Amniotic epithelial cell (primary cell): ENCODE measurements at regions not wholly inside any gene's neighbourhood (a gene's known extent, or its start where the extent isn't known, plus 50 kb on each side); places are given as distances from the start of the nearest gene placed in this dataset.

Experiments
- DNase-seq: peaks from one replicate; pipeline ENCODE4 v3.0.0-alpha.2; 2010; ENCODE audit warnings: low read depth

DNA sequence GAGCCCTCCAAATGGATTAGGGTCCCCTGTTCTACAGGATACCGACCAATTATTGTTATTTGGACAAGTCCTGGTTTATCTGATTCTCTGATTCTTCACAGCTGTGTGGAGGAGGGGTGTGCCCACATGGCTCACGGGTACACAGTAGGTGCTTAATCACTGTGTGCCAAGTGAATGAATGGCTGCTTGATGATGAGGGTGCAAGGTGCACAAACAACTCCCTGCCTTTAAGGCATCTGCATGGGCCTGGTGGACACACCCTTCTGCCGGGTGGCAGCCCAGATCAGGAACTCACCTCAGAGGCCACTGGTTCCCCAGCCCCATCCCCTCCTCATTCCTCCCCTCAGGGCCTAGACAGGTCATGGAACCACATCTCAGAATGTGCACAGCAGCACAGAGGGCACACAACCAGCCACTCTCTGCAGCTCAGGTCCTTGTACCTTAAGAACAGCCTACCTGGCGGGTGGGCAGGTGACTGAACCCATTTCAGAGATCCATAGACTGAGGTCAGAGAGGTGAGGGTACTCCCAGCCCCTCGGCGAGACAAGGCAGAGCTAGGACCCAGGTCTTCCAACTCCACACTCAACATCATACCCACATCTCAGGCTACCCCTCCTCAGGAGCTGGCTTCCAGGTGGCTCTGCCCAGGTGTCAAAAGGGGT lies 50.3 kb downstream of the SHANK2 start:
- no peak for DNase-seq

DNA sequence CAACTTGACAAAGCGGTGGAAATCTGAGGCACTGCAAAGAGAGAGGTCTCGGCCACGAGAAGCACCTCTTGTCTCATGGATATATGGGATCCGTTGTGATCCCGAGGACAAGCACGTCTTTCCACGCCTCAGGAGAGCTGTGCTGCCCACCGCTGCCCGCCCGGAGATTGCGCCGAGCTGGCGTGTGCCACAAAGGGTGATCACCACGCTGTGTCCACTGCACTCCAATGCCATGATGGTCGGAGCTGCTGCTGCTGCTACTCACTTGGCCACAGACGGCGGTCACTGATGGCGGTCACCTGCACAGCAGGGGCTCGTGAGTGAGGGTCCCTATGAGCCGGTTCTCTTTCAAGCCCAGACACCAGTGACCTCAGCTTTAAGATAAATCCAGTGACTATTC lies 51.1 kb downstream of the SHANK2 start:
- DNase-seq = no peak

DNA sequence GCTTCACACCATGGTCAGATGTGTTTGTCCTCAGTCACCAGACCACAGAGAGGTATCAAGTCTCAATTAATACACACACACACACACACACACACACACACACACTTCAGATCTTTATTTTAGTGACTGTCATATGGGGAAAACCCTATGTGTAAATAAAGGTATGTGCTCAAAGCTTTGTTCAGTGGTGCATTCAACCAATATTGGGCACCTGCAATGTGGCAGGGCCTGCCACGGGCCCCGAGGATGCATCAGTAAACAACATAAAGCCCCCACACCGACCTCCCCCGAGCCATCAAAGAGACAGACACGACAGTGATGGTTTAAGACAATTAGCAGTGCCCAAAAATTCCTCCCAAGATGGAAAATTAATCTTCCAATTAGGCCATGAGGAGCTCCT lies 51.6 kb downstream of the SHANK2 start:
- DNase-seq = no peak

DNA sequence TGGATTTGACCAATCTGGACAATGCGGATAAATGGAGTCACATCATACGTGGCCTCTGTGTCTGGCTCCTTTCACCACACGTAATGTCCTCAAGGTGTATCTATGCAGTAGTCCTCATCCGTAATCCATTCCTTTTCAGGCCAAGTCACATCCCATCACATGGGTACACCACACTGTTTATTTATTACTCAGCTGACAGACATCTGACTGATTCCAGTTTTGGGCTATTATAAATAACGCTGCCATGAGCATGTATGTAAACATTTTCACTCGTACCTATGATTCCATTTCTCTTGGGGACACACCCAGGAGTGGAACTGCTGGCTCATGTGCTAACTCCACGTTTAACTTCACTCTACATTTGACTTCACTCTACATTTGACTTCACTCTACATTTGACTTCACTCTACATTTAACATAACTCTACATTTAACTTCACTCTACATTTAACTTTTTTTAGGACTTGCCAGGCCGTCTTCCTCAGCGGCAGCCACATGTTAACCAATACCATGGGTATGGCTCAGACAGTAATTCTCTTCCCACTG lies 52.1 kb downstream of the SHANK2 start:
- no peak for DNase-seq

DNA sequence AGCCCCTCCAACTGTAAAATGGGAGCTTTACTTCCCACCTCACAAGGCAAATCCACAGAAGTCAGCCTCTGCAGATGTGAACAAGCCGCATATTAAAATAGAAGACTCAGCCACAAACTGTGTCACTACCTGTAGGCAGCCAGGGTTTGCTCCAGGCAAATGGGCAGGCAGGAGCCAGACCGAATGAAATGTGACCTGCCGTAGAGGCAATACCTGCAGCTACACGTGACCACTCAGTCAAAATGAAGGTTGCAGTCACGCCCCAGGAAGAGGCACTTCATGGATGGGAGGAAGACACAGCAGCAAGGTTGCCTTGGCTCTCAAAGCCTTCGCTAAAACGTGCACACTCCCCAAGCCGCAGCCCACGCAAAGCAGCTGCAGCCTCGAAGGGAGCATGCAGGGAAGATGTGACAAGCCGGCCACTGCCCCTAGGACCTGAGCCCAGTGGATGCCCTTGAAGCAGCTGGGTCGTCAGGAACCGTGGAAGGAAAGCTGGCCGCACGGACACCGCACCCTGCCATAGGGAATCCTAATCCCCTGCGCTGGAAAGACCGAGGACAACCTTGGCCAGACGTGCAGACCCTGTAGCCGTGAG lies 53.1 kb downstream of the SHANK2 start:
- no peak for DNase-seq

DNA sequence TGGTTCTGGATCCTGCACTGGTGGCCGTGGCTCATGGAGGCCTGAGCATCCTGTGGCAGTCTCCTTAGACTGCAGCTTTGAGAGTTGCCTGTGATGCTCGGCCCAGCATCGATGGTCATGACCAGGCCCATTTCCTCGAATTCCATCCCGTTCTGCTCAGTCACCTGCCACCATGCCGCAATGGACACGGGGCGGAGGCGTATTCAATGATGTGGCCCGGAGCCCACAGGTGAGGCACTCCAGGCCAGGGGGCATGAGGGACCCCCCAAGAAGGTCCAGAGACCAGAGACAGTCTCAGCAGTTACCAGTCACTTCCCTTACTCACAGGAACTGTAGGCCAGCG lies 53.6 kb downstream of the SHANK2 start:
- no peak for DNase-seq

DNA sequence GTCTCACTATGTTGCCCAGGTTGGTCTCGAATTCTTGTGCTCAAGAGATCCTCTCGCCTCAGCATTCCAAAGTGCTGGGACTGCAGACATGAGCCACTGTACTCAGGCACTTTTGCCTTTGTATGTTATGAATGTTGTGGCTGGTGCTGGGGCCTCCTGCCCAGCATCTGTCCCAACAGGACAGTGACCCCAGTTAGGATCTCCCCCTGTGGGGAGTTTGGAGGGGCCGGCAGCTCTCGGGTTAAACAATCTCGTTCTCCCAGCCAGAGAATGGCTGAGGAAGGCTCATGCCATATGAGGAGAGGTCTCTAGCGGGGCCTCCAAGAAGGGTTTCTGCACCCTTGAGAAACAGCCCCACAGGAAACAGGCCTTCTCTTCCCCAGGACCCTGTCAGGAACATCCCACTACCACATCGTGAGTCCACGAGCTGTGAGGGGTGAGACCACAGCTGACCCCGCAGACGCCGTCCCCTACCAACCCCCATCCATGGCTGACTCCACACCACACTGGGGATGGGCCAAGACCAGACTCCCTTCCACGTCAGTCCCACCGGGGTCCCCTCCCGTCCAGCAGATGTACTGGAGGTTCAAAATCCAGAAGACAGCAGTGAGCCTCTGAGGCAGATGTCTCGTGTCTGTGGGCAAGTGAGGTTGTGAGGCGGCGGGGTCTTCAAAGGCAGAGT lies 54.1 kb downstream of the SHANK2 start:
- no peak for DNase-seq

DNA sequence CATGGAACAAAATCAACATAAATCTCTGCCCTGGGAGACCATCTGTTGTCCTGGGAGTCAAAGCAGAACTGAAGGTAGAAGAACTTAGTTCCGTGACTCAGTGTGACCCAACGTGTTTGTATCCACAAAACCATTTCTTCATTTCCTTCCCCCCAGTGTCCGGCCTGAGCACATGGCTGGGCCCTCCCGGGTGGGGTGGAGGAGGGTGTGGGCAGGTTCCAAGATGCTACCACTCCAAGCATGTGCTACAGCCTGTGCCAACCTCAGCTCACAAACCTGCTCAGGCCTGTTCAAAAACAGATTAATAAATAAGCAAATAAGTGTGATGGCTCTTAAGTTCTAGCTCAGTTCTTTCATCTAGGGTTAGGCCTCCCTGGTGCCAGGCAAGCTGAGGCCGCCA lies 55.3 kb downstream of the SHANK2 start:
- DNase-seq = no peak

DNA sequence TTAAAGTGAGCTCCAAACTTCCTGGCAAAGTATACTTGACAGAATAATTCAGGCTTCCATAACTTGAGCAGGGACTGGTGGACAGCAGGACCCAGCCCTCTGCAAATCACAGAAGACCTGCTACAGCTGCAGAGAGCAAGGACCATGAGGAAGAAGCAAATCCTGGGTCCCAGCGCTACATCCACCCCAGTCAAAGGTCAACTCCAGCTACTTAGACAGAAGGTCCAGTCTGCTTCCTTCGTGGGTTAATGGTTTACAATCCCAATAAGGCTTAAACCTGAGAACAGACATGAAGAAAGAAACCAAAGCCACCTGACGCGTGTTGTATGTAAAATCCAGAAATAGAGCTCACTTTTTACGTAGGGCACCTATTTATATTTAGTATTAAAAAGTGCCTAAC lies 57.7 kb downstream of the SHANK2 start:
- no peak for DNase-seq

DNA sequence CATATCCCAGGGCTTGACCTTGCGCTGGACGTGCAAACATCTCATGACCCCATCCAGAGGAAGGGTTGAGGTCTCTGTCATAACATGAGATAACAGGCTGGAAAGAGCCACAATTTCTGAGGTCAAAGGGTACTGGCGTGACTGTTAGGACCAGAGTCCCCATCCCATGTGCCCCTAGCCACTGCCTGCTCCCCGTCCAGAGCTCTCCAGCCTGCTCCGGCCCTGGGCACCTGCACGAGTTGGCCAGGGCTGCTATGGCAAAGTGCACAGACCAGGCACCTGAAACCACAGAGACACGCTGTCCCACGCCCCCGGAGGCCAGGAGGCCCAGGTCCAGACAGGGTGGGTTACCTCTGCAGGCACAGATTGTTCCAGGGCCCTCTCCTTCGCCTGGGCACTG lies 58.9 kb downstream of the SHANK2 start:
- DNase-seq = no peak

DNA sequence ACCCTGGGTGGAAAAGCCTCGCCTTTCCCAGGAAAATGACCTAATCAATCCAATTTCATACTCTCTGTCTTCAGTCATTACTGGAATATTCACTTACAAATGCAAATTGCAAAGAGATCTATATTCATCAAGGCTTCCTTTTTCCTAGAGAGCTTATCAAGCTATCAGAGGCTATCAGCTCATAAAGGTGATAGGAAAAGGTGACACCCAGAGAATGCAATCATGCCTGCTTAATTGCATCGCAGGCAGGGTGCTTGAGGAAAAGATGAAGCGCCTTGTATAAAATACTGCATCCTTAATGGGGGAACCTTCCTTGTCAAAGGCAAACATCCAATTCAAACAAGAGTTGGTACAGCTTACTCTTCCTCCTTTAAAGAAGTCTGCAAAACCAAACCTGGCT lies 59.7 kb downstream of the SHANK2 start:
- no peak for DNase-seq

DNA sequence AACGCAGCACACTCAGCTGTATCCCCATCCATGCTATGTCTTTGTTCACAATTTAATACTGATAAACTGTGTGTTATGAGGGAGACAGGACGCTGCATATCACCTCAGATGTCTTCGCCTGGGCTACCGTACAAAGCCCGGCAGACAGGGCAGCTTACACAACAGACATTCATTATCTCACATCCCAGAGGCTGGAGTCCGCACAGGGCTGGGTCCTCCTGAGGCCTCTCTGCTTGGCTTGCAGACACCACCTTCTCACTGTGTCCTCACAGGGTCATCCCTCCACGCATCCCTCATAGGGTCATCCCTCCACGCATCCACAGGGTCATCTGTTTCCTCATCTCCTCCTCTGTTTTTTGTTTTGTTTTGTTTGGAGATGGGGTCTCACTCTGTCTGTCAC lies 61.2 kb downstream of the SHANK2 start:
- no peak for DNase-seq

DNA sequence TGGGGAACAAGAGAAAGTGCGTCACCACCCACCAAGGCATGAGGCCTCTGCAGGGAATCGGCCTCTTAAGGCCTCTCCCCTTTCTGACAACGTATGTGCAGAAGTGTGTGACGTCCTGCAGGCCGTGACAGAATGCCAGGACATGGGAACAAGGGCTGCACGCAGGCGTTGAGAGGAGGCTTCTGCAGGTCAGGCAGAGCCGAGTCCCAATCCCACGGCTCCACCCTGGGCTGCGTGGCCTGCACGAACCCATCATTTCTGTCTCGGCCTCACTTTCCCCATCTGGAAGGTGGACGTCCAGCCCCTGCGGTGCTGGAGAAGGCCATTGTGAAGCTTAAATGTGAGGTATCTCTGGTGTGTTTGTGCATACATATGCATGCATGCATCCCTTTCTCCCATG lies 61.8 kb downstream of the SHANK2 start:
- DNase-seq = no peak

DNA sequence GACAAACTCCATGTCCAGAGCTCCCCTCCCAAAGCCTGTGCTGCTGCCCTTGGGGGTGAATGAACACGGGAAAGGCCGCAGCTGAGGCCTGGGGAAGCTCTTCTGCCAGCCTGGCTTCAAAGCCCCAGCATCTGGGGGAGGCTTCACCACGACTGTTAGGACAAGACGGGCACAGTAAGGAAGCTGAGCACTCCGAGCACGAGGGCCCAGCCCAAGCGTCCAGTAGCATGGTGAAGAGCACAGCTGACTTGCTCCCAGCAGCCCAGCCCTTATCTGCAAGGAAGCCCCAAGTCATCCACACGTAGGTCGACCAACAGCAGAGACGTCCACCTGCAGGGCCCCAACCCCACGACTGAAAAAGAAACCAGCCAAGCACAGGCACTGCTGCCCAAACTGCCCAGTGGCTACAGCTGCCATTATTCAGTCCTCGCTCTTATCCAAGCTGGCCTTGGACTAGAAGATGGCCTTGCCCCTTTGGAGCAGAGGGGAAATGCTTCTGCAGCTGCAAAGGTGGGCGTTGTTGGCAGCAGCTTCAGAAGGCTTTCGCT lies 62.5 kb downstream of the SHANK2 start:
- no peak for DNase-seq

DNA sequence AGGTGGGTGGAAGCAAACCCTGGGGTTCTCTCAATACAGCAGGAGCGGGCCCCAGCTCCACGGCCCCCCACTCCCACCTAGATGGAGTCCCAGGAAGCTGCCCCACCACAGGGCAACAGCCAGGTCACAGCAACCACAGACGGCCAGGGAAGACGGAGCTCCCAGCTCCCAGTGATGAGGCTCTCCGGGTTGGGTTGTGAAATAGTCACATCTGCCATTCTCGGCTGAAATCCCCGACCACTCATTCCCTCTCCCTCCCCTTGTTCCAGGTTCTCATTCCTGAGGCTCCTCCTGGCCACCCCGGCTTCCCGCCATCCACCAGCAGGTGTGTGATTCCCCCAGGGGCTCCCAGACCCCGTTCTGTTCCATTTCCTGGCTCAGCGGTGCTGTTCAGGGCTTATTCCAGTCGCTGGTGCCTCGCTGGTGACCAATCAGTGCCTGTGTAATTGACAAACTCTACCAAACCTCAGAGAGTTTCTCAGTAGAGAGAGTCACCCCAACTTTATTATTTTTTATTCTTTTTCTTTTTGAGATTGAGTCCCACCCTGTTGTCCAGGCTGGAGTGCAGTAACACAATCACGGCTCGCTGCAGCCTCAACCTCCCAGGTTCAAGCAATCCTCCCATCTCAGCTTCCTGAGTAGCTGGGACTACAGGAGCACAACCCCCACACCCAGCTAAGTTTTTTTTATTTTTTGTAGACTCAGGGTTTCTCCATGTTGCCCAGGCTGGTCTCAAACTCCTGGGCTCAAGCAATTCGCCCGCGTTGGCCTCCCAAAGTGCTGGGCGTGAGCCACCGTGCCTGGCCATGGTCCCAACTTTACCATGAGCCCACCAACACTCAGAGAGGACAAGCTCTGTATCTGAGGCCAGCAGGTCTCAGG lies 63.2 kb downstream of the SHANK2 start:
- no peak for DNase-seq

DNA sequence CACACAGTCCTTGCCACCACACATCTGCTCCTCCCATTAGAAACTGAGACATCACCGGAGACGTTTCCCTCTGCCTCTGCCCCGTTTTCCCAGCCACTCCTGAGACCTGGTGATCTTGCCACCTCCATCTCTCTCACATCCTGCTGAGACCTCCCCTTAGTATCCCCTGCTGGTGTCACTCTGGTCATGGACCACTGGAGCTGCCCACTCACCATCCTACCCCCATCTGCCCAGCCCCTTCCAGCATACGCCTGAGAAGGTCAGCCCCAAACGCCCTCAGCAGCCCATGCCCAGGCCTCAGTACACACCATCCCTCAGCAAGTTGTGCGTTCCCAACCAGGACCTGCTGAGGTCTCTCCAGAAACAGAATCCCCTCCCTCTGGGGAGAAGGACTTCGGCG lies 64.3 kb downstream of the SHANK2 start:
- no peak for DNase-seq

DNA sequence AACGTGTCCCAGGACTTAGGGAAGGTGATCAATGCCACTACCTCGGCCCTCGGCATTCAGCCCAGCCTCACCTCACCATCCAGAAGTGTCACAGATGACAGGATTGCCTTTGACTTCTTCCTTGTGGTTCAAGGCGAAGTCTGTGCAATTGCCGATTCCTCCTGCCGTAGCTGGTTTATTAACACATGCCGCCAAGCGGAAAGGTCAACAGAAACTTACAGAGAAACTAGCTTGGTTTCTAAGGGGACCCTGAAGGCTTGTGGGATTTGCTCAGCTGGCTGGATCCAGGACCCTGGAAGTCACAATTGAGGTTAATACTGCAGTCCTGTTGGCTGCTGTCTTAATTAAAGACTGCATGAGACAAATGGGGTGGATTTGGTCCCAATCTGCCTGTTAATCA lies 65.6 kb downstream of the SHANK2 start:
- no peak for DNase-seq

DNA sequence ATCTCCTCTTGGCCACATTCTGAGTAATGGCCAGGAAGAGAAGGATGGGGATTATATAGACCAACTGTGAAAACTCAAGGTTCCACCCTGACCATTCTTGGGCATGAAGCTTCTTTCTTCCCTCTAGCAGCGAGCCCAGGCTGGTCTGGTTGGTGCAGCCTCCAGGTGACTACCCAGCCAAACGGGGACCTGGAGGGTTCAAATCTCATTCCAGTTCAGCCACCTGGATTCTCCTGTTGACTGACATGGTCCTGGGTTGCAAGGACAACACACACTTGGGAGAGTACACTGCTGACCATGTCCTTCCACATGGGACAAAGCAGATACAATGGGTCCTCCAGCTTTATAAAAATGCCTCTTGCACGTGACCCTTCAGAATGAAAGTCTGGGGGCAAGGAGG lies 67.0 kb downstream of the SHANK2 start:
- DNase-seq = no peak

DNA sequence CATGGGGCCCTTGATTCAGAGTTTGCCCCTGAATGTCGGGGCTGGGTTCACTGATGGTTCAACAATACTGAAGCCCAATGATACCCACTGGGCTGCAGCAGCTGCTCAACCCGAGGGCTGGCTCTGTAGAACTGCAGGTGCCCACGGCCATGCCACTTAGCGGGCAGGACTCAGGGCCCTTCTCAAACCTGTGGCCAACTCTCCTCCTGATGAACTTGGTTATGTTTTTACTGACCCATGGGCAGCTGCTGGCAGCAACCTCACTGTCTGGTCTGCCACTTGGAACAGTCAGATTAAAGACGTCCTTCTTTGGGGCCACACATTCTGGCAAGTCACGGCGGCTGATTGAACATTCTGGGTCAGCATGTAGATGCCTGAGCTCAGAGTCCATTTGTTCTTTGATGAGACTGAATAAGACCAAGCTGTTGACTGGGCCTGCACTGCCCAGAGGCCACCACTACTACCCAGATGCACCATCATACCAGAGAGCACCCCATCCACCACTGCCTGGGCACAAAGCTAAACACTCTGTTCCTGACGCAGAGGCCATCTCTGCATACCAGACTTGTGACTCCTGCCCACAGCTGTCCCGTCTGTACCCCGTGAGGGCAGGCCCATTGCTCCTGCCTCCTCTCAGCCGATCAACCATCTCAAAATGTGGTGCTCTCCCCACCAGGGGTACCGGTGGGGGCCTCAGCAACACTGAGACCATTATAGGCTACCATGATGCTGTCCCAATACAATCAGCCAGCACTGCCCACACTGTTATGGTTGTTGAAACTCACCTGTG lies 67.8 kb downstream of the SHANK2 start:
- DNase-seq = no peak

DNA sequence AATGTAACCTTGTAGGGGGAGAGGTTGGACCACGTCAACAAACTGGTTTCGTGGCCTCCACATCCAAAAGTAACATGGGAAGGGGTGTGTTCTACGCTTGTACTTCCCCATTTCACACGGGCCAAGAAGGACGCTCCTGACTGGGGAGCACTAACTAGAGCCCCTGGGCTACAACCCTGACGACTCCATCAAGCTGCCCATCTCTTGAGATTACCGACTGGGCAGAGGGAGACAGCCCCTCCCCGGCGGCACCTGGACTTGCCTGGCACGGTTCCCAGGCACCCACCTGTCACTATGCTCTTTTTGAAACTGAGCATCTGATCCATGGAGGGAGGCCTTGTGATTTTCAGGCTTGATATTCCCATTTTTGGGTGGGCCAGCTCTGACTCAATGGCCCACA lies 68.5 kb downstream of the SHANK2 start:
- DNase-seq = no peak
